SK-N-SH (cell line): ENCODE measurements at regions not wholly inside any gene's neighbourhood (a gene's known extent, or its start where the extent isn't known, plus 50 kb on each side); places are given as distances from the start of the nearest gene placed in this dataset.

ENCODE experiments used
- CTCF ChIA-PET: fragments of 300-600, 350-600 bp; formaldehyde crosslinking; extraction: SDS; loops from one replicate; lab custom pipeline; 2021; lab: Yijun Ruan, JAX
- POLR2A ChIA-PET: fragments of 350-600 bp; sonication (Branson Sonifier 250); formaldehyde crosslinking; extraction: SDS; loops from one replicate; lab custom pipeline; 2020; ENCODE audit warnings: antibody characterized with exemption, inconsistent platforms; lab: Yijun Ruan, JAX
- DNase-seq: peaks from one replicate; pipeline ENCODE4 v3.0.0; 2012
- H2AFZ ChIP-seq: fragments of 200-600 bp; sonication (generic); 2 replicates; pipeline ENCODE4 v1.8.1; 2016; ENCODE audit warnings: antibody characterized with exemption, mild to moderate bottlenecking, low read depth
- H3F3A ChIP-seq: fragments of 200-600 bp; sonication (generic); replicated peaks from 2 replicates; pipeline ENCODE3; 2016; ENCODE audit warnings: antibody characterized with exemption, mild to moderate bottlenecking; ENCODE audit not compliant: insufficient read depth
- H3K27ac ChIP-seq, 2 experiments: fragments of 200-500 bp in 1 of 2; fragments of 200-600 bp in 1 of 2; sonication (Bioruptor generic) in 1 of 2; sonication (generic), shearing (Covaris generic) in 1 of 2; 2 replicates each; pipeline versions ENCODE4 v1.5.1 to v1.6.1; 2014 to 2016; ENCODE audit warnings: low read depth in 2 of 2, inconsistent platforms in 1 of 2, low read length in 1 of 2, mild to moderate bottlenecking in 1 of 2, mixed read lengths in 1 of 2
- H3K27me3 ChIP-seq: fragments of 200-600 bp; sonication (generic), shearing (Covaris generic); 2 replicates; pipeline ENCODE4 v1.6.1; 2016; ENCODE audit warnings: mixed run types; ENCODE audit not compliant: insufficient read depth
- H3K36me3 ChIP-seq, 2 experiments: fragments of 200-500 bp in 1 of 2; fragments of 200-600 bp in 1 of 2; sonication (Bioruptor generic) in 1 of 2; sonication (generic) in 1 of 2; replicated peaks in 1 of 2; 2 replicates each; pipeline versions ENCODE3 to v1.5.1; 2014 to 2016; ENCODE audit warnings: low read length in 1 of 2, mild to moderate bottlenecking in 1 of 2; ENCODE audit not compliant: insufficient read depth in 2 of 2, control insufficient read depth in 1 of 2
- H3K4me1 ChIP-seq, 2 experiments: fragments of 200-500 bp in 1 of 2; fragments of 200-600 bp in 1 of 2; sonication (Bioruptor generic) in 1 of 2; sonication (generic), shearing (Covaris generic) in 1 of 2; 2 replicates each; pipeline versions ENCODE4 v1.5.1 to v1.6.1; 2014 to 2016; ENCODE audit warnings: low read depth in 1 of 2, low read length in 1 of 2, mixed run types in 1 of 2; ENCODE audit not compliant: insufficient read depth in 2 of 2, control insufficient read depth in 1 of 2
- H3K4me2 ChIP-seq: fragments of 200-600 bp; sonication (generic), shearing (Covaris generic); 2 replicates; pipeline ENCODE4 v1.6.1; 2017; ENCODE audit warnings: mixed run types
- H3K4me3 ChIP-seq, 2 experiments: fragments of 200-500 bp in 1 of 2; fragments of 200-600 bp in 1 of 2; sonication (Bioruptor generic) in 1 of 2; sonication (generic), shearing (Covaris generic) in 1 of 2; 2 replicates each; pipeline versions ENCODE4 v1.5.1 to v1.8.1; 2014 to 2016; ENCODE audit warnings: low read depth in 2 of 2, inconsistent platforms in 1 of 2, low read length in 1 of 2, mild to moderate bottlenecking in 1 of 2, mixed read lengths in 1 of 2, moderate library complexity in 1 of 2
- H3K79me2 ChIP-seq: fragments of 200-600 bp; sonication (generic); 2 replicates; pipeline ENCODE4 v1.8.1; 2017; ENCODE audit warnings: mild to moderate bottlenecking; ENCODE audit not compliant: insufficient read depth
- H3K9ac ChIP-seq: fragments of 200-600 bp; sonication (generic); 2 replicates; pipeline ENCODE4 v1.6.1; 2017; ENCODE audit warnings: mixed run types
- H3K9me2 ChIP-seq: fragments of 200-600 bp; sonication (generic); 2 replicates; pipeline ENCODE4 v1.6.1; 2017; ENCODE audit warnings: mixed run types
- H3K9me3 ChIP-seq: fragments of 200-600 bp; sonication (generic); 2 replicates; pipeline ENCODE4 v1.6.1; 2017; ENCODE audit warnings: mixed run types, mild to moderate bottlenecking, moderate library complexity
- H4K20me1 ChIP-seq: fragments of 200-600 bp; sonication (generic); 2 replicates; pipeline ENCODE4 v1.6.1; 2017; ENCODE audit warnings: mild to moderate bottlenecking, mixed run types; ENCODE audit not compliant: insufficient read depth
- ELF1 ChIP-seq: IDR thresholded peaks from 2 replicates; pipeline ENCODE4 v1.4.0; 2012
- FOSL2 ChIP-seq: IDR thresholded peaks from 2 replicates; pipeline ENCODE4 v1.4.0; 2012; ENCODE audit warnings: low read depth, mild to moderate bottlenecking, moderate library complexity, borderline replicate concordance
- FOXM1 ChIP-seq: IDR thresholded peaks from 2 replicates; pipeline ENCODE4 v1.4.0; 2012; ENCODE audit warnings: low read depth, mild to moderate bottlenecking
- GABPA ChIP-seq: IDR thresholded peaks from 2 replicates; pipeline ENCODE4 v1.4.0; 2012; ENCODE audit warnings: low read depth, mild to moderate bottlenecking
- GATA2 ChIP-seq: sonication (generic); formaldehyde crosslinking; IDR thresholded peaks from 2 replicates; pipeline ENCODE4 v1.5.0; 2020; ENCODE audit warnings: mild to moderate bottlenecking, missing genetic modification reagents
- JUND ChIP-seq: IDR thresholded peaks from 2 replicates; pipeline ENCODE4 v1.4.0; 2012
- MEF2A ChIP-seq: IDR thresholded peaks from 2 replicates; pipeline ENCODE4 v1.4.0; 2012; ENCODE audit warnings: low read depth, borderline replicate concordance
- MXI1 ChIP-seq: IDR thresholded peaks from 2 replicates; pipeline ENCODE4 v1.6.1; 2012; ENCODE audit warnings: mild to moderate bottlenecking, low read depth, low read length, improper control_type of control experiment
- NFIC ChIP-seq: IDR thresholded peaks from 2 replicates; pipeline ENCODE4 v1.4.0; 2012; ENCODE audit warnings: borderline replicate concordance
- NRF1 ChIP-seq: IDR thresholded peaks from 2 replicates; pipeline ENCODE4 v1.6.1; 2012; ENCODE audit warnings: low read depth, mild to moderate bottlenecking, low read length
- RCOR1 ChIP-seq: fragments of 150-350 bp; IDR thresholded peaks from 2 replicates; pipeline ENCODE4 v1.6.1; 2017; ENCODE audit warnings: antibody characterized with exemption, low read length
- RXRA ChIP-seq: IDR thresholded peaks from 2 replicates; pipeline ENCODE4 v1.4.0; 2012; ENCODE audit warnings: low read depth, mild to moderate bottlenecking, borderline replicate concordance
- SMC3 ChIP-seq: IDR thresholded peaks from 2 replicates; pipeline ENCODE4 v1.6.1; 2012; ENCODE audit warnings: low read depth, low read length, improper control_type of control experiment
- TAF1 ChIP-seq: IDR thresholded peaks from 2 replicates; pipeline ENCODE4 v1.6.1; 2012; ENCODE audit warnings: low read depth, mild to moderate bottlenecking, low read length, moderate library complexity, borderline replicate concordance
- TCF12 ChIP-seq: IDR thresholded peaks from 2 replicates; pipeline ENCODE4 v1.4.0; 2012
- TEAD4 ChIP-seq: IDR thresholded peaks from 2 replicates; pipeline ENCODE4 v1.4.0; 2012; ENCODE audit warnings: mild to moderate bottlenecking, borderline replicate concordance; ENCODE audit not compliant: insufficient read depth
- WGBS: methylation state at CpG from one replicate; pipeline ENCODE4 v1.1.6; 2017; ENCODE audit warnings: low lambda C conversion rate; 5-methylcytosine and 5-hydroxymethylcytosine counted together
- TF ChIP-seq, protein P1 (sequence below): fragments of 150-350 bp; IDR thresholded peaks from 2 replicates; pipeline ENCODE4 v1.6.1; 2016; ENCODE audit warnings: mild to moderate bottlenecking, low read depth, low read length
- TF ChIP-seq, protein P2 (sequence below): IDR thresholded peaks from 2 replicates; pipeline ENCODE4; 2012
- TF ChIP-seq, protein P3 (sequence below): fragments of 150-350 bp; IDR thresholded peaks from 2 replicates; pipeline ENCODE4 v1.6.1; 2017; ENCODE audit warnings: antibody characterized with exemption, low read length, low read depth, borderline replicate concordance
- TF ChIP-seq, protein P4 (sequence below): IDR thresholded peaks from 2 replicates; pipeline ENCODE4 v1.4.0; 2012; ENCODE audit warnings: low read depth, borderline replicate concordance

DNA sequence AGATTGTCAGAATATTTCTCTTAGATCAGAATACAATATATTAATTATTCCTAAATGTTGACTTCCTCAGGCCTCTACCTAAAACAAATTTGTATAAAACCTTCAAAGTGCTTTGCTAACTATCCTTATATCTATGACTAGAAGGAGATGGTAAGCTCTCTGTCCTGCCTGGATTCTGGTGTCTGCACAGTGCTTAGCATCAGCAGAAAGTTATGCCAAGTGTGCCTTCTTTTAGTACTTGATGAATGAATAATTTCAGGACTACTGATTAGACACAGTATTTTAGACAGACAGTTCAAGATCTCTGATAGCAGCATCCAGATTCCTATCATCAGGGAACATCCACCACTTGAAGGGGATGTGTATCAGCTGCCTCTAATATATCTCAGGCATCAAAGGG is 242.4 kb upstream of the TLL1 start:
- Histone ChIP-seq H3K9me2 (no peaks in the 10 kb centered on the region), H3K4me1 (peaks cover 0 to 2% of the 10 kb centered on the region in 2 experiments; a peak in 2 of 4 replicates), H2AFZ (no peak overlapping the region), H4K20me1 (no peaks in the 10 kb centered on the region), H3F3A (no peaks in the 10 kb centered on the region), H3K27me3 (no peaks in the 10 kb centered on the region), H3K79me2 (no peaks in the 10 kb centered on the region), H3K9me3 (no peaks in the 10 kb centered on the region), H3K4me3 (no peak overlapping the region), H3K4me2 (no peak overlapping the region), H3K9ac (no peak overlapping the region), H3K36me3 (no peaks in the 10 kb centered on the region), H3K27ac (no peak overlapping the region)
- ChIA-PET CTCF (no interaction called here), POLR2A (no interaction called here)
- TF ChIP-seq, protein P1, sequence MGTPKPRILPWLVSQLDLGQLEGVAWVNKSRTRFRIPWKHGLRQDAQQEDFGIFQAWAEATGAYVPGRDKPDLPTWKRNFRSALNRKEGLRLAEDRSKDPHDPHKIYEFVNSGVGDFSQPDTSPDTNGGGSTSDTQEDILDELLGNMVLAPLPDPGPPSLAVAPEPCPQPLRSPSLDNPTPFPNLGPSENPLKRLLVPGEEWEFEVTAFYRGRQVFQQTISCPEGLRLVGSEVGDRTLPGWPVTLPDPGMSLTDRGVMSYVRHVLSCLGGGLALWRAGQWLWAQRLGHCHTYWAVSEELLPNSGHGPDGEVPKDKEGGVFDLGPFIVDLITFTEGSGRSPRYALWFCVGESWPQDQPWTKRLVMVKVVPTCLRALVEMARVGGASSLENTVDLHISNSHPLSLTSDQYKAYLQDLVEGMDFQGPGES: no peak
- no peak for TF ChIP-seq TEAD4
- no peak for TF ChIP-seq MEF2A
- TF ChIP-seq, protein P2, sequence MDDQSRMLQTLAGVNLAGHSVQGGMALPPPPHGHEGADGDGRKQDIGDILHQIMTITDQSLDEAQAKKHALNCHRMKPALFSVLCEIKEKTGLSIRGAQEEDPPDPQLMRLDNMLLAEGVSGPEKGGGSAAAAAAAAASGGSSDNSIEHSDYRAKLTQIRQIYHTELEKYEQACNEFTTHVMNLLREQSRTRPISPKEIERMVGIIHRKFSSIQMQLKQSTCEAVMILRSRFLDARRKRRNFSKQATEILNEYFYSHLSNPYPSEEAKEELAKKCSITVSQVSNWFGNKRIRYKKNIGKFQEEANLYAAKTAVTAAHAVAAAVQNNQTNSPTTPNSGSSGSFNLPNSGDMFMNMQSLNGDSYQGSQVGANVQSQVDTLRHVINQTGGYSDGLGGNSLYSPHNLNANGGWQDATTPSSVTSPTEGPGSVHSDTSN: no peak; the same call in 1 of the 2 replicates
- no peak for TF ChIP-seq NFIC
- no peak for TF ChIP-seq ELF1
- TF ChIP-seq FOSL2: no peak
- TF ChIP-seq GABPA: no peak
- TF ChIP-seq RCOR1: no peak
- DNase-seq: no peak

- Histone ChIP-seq H2AFZ (no peak overlapping the region), H4K20me1 (no peaks in the 10 kb centered on the region), H3F3A (no peaks in the 10 kb centered on the region), H3K27ac (no peak overlapping the region), H3K9ac (no peak overlapping the region), H3K4me3 (no peak overlapping the region), H3K36me3 (no peaks in the 10 kb centered on the region), H3K79me2 (no peaks in the 10 kb centered on the region), H3K4me2 (no peak overlapping the region), H3K9me3 (no peaks in the 10 kb centered on the region), H3K27me3 (no peaks in the 10 kb centered on the region), H3K9me2 (no peaks in the 10 kb centered on the region), H3K4me1 (no peaks in the 10 kb centered on the region; a peak in 1 of 4 replicates)
- ChIA-PET POLR2A (no interaction called here), CTCF (no interaction called here)
- no peak for DNase-seq
- 6% methylated on average over 3 of the region's 3 CpGs for WGBS
- TF ChIP-seq RXRA (no peak), JUND (no peak), TAF1 (no peak), GABPA (no peak), TCF12 (no peak), GATA2 (CRISPR knock-in tag) (no peak), NRF1 (no peak), SMC3 (no peak), TEAD4 (no peak), MXI1 (no peak), FOXM1 (no peak)
- TF ChIP-seq, protein P3, sequence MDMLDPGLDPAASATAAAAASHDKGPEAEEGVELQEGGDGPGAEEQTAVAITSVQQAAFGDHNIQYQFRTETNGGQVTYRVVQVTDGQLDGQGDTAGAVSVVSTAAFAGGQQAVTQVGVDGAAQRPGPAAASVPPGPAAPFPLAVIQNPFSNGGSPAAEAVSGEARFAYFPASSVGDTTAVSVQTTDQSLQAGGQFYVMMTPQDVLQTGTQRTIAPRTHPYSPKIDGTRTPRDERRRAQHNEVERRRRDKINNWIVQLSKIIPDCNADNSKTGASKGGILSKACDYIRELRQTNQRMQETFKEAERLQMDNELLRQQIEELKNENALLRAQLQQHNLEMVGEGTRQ: no peak
- TF ChIP-seq, protein P4, sequence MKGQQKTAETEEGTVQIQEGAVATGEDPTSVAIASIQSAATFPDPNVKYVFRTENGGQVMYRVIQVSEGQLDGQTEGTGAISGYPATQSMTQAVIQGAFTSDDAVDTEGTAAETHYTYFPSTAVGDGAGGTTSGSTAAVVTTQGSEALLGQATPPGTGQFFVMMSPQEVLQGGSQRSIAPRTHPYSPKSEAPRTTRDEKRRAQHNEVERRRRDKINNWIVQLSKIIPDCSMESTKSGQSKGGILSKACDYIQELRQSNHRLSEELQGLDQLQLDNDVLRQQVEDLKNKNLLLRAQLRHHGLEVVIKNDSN: no peak
- TF ChIP-seq, protein P2: no peak
Measured at GRCh38 chr4:165631208-165631894, 241.7 kb upstream of the TLL1 start.
